ENCODE measurements at regions not wholly inside any gene's neighbourhood (a gene's known extent, or its start where the extent isn't known, plus 50 kb on each side); places are given as distances from the start of the nearest gene placed in this dataset.

- no peak for TF ChIP-seq POLR2A (IDR thresholded peaks at IDR 0.05)
- no peak for TF ChIP-seq CTCF (IDR thresholded peaks at IDR 0.05)
- ATAC-seq (no peak), DNase-seq (no peak)
- Histone ChIP-seq H3K27ac (no peak overlapping the region), H3K4me3 (no peak overlapping the region), H3K36me3 (no peaks in the 10 kb centered on the region), H3K9me3 (peaks cover 0 to 9% (median 0%) of the 10 kb centered on the region in 12 donors), H3K4me1 (no peaks in the 10 kb centered on the region), H3K27me3 (no peaks in the 10 kb centered on the region)
- intact Hi-C loops (cut with DNase I): no loop called here
- 60 to 67% (median 63%) methylated on average over 5 of the region's 5 CpGs for WGBS, 4 donors
Measured at GRCh38 chr4:12084690-12085089, 656.0 kb upstream of the HS3ST1 start.

DNA sequence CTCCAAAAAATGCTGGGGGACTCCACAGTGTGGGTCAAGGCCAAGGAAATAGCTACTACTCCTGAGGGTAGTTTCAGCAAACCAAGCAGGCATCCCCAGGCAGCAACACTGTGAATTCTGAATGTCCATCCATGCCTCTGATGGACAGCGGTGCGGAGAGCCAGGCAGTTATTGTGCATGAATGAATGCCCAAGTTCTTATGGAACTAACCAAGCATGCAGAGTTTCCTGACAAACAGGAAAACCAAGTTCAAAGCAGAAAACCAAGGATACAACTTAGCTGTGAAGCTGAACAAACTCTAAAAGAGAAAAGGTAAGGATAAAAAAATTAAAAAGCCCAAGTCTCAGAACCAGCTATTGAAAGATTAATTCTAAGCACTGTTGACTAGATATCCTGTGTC is 642.6 kb upstream of the HS3ST1 start:
- no peak overlapping the region for H3K27ac ChIP-seq
- TF ChIP-seq CTCF (IDR thresholded peaks at IDR 0.05) (no peak), POLR2A (IDR thresholded peaks at IDR 0.05) (no peak)
- H3K27me3 ChIP-seq: no peaks in the 10 kb centered on the region
- intact Hi-C loops (cut with DNase I): no loop called here
- H3K4me1 ChIP-seq: peaks cover 0 to 2% (median 0%) of the 10 kb centered on the region in 12 donors
- 92 to 97% (median 94%) methylated on average over 2 of the region's 2 CpGs for WGBS, 4 donors
- ATAC-seq (no peak), DNase-seq (no peak)
- H3K9me3 ChIP-seq: no peaks in the 10 kb centered on the region
- H3K4me3 ChIP-seq: no peak overlapping the region
- H3K36me3 ChIP-seq: no peaks in the 10 kb centered on the region

- Histone ChIP-seq H3K27me3 (no peaks in the 10 kb centered on the region), H3K36me3 (no peaks in the 10 kb centered on the region), H3K27ac (no peak overlapping the region), H3K4me1 (no peaks in the 10 kb centered on the region), H3K9me3 (no peaks in the 10 kb centered on the region), H3K4me3 (no peak overlapping the region)
- no peak for TF ChIP-seq POLR2A (IDR thresholded peaks at IDR 0.05)
- no peak for TF ChIP-seq CTCF (IDR thresholded peaks at IDR 0.05)
- WGBS, 4 donors: 74 to 83% (median 77%) methylated on average over 2 of the region's 2 CpGs
- intact Hi-C loops (cut with DNase I): no loop called here
- ATAC-seq (no peak), DNase-seq (no peak)
Measured at GRCh38 chr4:12053966-12054365, 625.3 kb upstream of the HS3ST1 start.

DNA sequence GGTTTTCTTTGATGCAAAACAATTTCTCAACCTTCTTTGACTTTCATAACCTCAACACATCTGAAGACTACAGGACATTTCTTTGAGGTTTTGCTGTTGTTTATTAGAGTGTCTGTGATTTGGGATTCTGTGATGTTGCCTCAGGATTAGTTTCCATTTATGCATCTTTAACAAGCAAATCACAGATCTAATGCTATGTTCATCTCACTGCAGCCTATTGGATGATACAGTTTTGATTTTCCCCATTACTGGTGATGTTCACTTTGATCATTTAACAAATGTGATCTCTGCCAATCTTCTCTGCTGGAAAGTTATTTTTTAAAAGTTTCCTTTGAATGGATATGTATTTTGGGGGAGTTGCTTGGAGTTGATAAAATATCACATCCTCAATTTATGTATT is 624.9 kb upstream of the HS3ST1 start:
- ATAC-seq: no peak
- DNase-seq: no peak
- TF ChIP-seq POLR2A (IDR thresholded peaks at IDR 0.05): no peak
- no peak for TF ChIP-seq CTCF (IDR thresholded peaks at IDR 0.05)
- Histone ChIP-seq H3K9me3 (no peaks in the 10 kb centered on the region), H3K27me3 (no peaks in the 10 kb centered on the region), H3K27ac (no peak overlapping the region), H3K36me3 (no peaks in the 10 kb centered on the region), H3K4me1 (no peaks in the 10 kb centered on the region), H3K4me3 (no peak overlapping the region)
- intact Hi-C loops (cut with DNase I): no loop called here

Data from heart left ventricle (tissue), 16 donors.